A673 (cell line): ENCODE measurements at regions not wholly inside any gene's neighbourhood (a gene's known extent, or its start where the extent isn't known, plus 50 kb on each side); places are given as distances from the start of the nearest gene placed in this dataset.

Experiments
- CTCF ChIP-seq: fragments of 300-800, 200-600 bp; sonication (generic); conservative IDR thresholded peaks from 2 replicates; pipeline ENCODE4 v1.5.1; 2017; ENCODE audit warnings: low read depth, mild to moderate bottlenecking, antibody characterized with exemption, low read length, moderate library complexity, mixed read lengths
- EZH2 ChIP-seq: fragments of 200-600 bp; sonication (generic); IDR thresholded peaks from 2 replicates; pipeline ENCODE4 v1.6.1; 2017; ENCODE audit warnings: borderline replicate concordance, low read depth, mild to moderate bottlenecking, mixed read lengths, antibody characterized with exemption, low read length; ENCODE audit not compliant: poor library complexity, severe bottlenecking

- no peak for TF ChIP-seq EZH2
- TF ChIP-seq CTCF = no peak
Measured at GRCh38 chr5:121009058-121009457, 545.0 kb downstream of the PRR16 start.
